CD8-positive, alpha-beta memory T cell (primary cell): ENCODE measurements at regions not wholly inside any gene's neighbourhood (a gene's known extent, or its start where the extent isn't known, plus 50 kb on each side); places are given as distances from the start of the nearest gene placed in this dataset.

Source experiments
- CTCF ChIA-PET: fragments of 350-600 bp; sonication (Branson Sonifier 250); formaldehyde crosslinking; loops from one replicate; lab custom pipeline; 2021; ENCODE audit warnings: antibody characterized with exemption; lab: Charles Lee
- POLR2A ChIA-PET: fragments of 350-600 bp; sonication (Branson Sonifier 250); formaldehyde crosslinking; loops from one replicate; lab custom pipeline; 2021; ENCODE audit warnings: antibody characterized with exemption; lab: Charles Lee
- DNase-seq, 5 donors: peaks; one replicate each; pipeline versions ENCODE4 v3.0.0 to v3.0.0-alpha.2; 2020 to 2022; ENCODE audit warnings: mixed read lengths in 1 of 5
- H3K27ac ChIP-seq: one replicate; pipeline ENCODE4 v1.7.0; 2013; ENCODE audit warnings: low read depth, mild to moderate bottlenecking, low read length, moderate library complexity
- H3K27me3 ChIP-seq: 2 replicates; pipeline ENCODE4 v1.7.0; 2013; ENCODE audit warnings: low read length, mild to moderate bottlenecking; ENCODE audit not compliant: insufficient read depth, poor library complexity, severe bottlenecking
- H3K36me3 ChIP-seq: 2 replicates; pipeline ENCODE4 v1.7.0; 2013; ENCODE audit warnings: mild to moderate bottlenecking, low read length, moderate library complexity; ENCODE audit not compliant: insufficient read depth
- H3K4me1 ChIP-seq: 2 replicates; pipeline ENCODE4 v1.7.0; 2013; ENCODE audit warnings: mild to moderate bottlenecking, low read length, moderate library complexity; ENCODE audit not compliant: insufficient read depth
- H3K4me3 ChIP-seq: 2 replicates; pipeline ENCODE4 v1.7.0; 2013; ENCODE audit warnings: mild to moderate bottlenecking, low read length
- H3K9me3 ChIP-seq: 2 replicates; pipeline ENCODE4 v1.7.0; 2013; ENCODE audit warnings: mild to moderate bottlenecking, low read length
- H3K27ac Mint-ChIP-seq, 8 donors: one replicate each; pipeline ENCODE4 v1.8.0; 2020 to 2021; ENCODE audit warnings: mixed read lengths in 8 of 8, mild to moderate bottlenecking in 6 of 8, inconsistent platforms in 3 of 8, moderate library complexity in 3 of 8
- H3K27me3 Mint-ChIP-seq, 2 donors: one replicate each; pipeline ENCODE4 v1.8.0; 2020 to 2021; ENCODE audit warnings: mixed read lengths in 2 of 2, mild to moderate bottlenecking in 1 of 2, moderate library complexity in 1 of 2
- H3K36me3 Mint-ChIP-seq, 3 donors: one replicate each; pipeline ENCODE4 v1.8.0; 2020 to 2021; ENCODE audit warnings: mixed read lengths in 3 of 3, inconsistent platforms in 1 of 3, mild to moderate bottlenecking in 1 of 3
- H3K4me1 Mint-ChIP-seq, 3 donors: one replicate each; pipeline ENCODE4 v1.8.0; 2020 to 2021; ENCODE audit warnings: mixed read lengths in 3 of 3, inconsistent platforms in 1 of 3, mild to moderate bottlenecking in 1 of 3
- H3K4me3 Mint-ChIP-seq, 7 donors: one replicate each; pipeline ENCODE4 v1.8.0; 2020 to 2021; ENCODE audit warnings: mixed read lengths in 7 of 7, mild to moderate bottlenecking in 6 of 7, moderate library complexity in 4 of 7, inconsistent platforms in 2 of 7
- H3K9me3 Mint-ChIP-seq, 5 donors: one replicate each; pipeline ENCODE4 v1.8.0; 2020 to 2022; ENCODE audit warnings: mixed read lengths in 5 of 5, mild to moderate bottlenecking in 3 of 5, moderate library complexity in 2 of 5, inconsistent platforms in 1 of 5

- no peaks in the 10 kb centered on the region for H3K36me3 ChIP-seq
- no peaks in the 10 kb centered on the region for H3K27me3 ChIP-seq
- no peak overlapping the region for H3K4me3 ChIP-seq
- POLR2A ChIA-PET: no interaction called here
- H3K27me3 Mint-ChIP-seq: peaks cover 2 to 3% of the 10 kb centered on the region in 2 donors
- H3K4me3 Mint-ChIP-seq: no peak overlapping the region
- no peak overlapping the region for H3K27ac ChIP-seq
- no peaks in the 10 kb centered on the region for H3K9me3 Mint-ChIP-seq
- no peaks in the 10 kb centered on the region for H3K4me1 ChIP-seq
- DNase-seq: no peak
- CTCF ChIA-PET: interaction anchor here (0.9 kb wide), 1 partner anchor 145 kb away, joined by 3 read pairs; no protein-coding TSS in a partner anchor
- H3K9me3 ChIP-seq: no peaks in the 10 kb centered on the region
- H3K4me1 Mint-ChIP-seq: no peaks in the 10 kb centered on the region
- no peak overlapping the region for H3K27ac Mint-ChIP-seq
- H3K36me3 Mint-ChIP-seq: no peaks in the 10 kb centered on the region
These were observed 93.8 kb downstream of the GPR63 start for GRCh38 chr6:96743496-96743895.

GRCh38 chr6:96742702-96743101 is 94.6 kb downstream of the GPR63 start:
- Histone ChIP-seq H3K36me3 (no peaks in the 10 kb centered on the region), H3K27ac (no peak overlapping the region), H3K27me3 (no peaks in the 10 kb centered on the region), H3K4me1 (no peaks in the 10 kb centered on the region), H3K4me3 (no peak overlapping the region), H3K9me3 (no peaks in the 10 kb centered on the region)
- Mint-ChIP-seq H3K4me3 (no peak overlapping the region), H3K36me3 (no peaks in the 10 kb centered on the region), H3K9me3 (no peaks in the 10 kb centered on the region), H3K27me3 (peaks cover 2 to 3% of the 10 kb centered on the region in 2 donors), H3K4me1 (no peaks in the 10 kb centered on the region), H3K27ac (no peak overlapping the region)
- ChIA-PET CTCF (interaction anchor here (0.9 kb wide), 1 partner anchor 144 kb away, joined by 3 read pairs; no protein-coding TSS in a partner anchor), POLR2A (no interaction called here)
- no peak for DNase-seq

GRCh38 chr6:96735332-96735731 is 101.9 kb downstream of the GPR63 start:
- ChIA-PET POLR2A (no interaction called here), CTCF (no interaction called here)
- peak overlapping the region in 1 of 8 donors; percentile 32 for H3K27ac Mint-ChIP-seq
- H3K36me3 Mint-ChIP-seq: no peaks in the 10 kb centered on the region
- no peaks in the 10 kb centered on the region for H3K9me3 Mint-ChIP-seq
- H3K4me1 ChIP-seq: no peaks in the 10 kb centered on the region
- no peak overlapping the region for H3K27ac ChIP-seq
- no peaks in the 10 kb centered on the region for H3K9me3 ChIP-seq
- peaks cover 0 to 2% of the 10 kb centered on the region in 2 donors for H3K27me3 Mint-ChIP-seq
- no peaks in the 10 kb centered on the region for H3K4me1 Mint-ChIP-seq
- H3K27me3 ChIP-seq: no peaks in the 10 kb centered on the region
- DNase-seq: no peak
- H3K4me3 ChIP-seq: no peak overlapping the region
- no peaks in the 10 kb centered on the region for H3K36me3 ChIP-seq
- no peak overlapping the region for H3K4me3 Mint-ChIP-seq

- POLR2A ChIA-PET: no interaction called here
- no peaks in the 10 kb centered on the region for H3K36me3 ChIP-seq
- H3K4me1 Mint-ChIP-seq: no peaks in the 10 kb centered on the region
These were observed 110.1 kb downstream of the GPR63 start for GRCh38 chr6:96727144-96727543.

GRCh38 chr6:96725296-96725695 is 112.0 kb downstream of the GPR63 start:
- Mint-ChIP-seq H3K27ac (no peak overlapping the region), H3K4me1 (no peaks in the 10 kb centered on the region), H3K27me3 (peaks cover 4 to 20% of the 10 kb centered on the region in 2 donors), H3K4me3 (no peak overlapping the region), H3K9me3 (no peaks in the 10 kb centered on the region), H3K36me3 (no peaks in the 10 kb centered on the region)
- H3K9me3 ChIP-seq: no peaks in the 10 kb centered on the region
- H3K4me1 ChIP-seq: no peaks in the 10 kb centered on the region
- H3K4me3 ChIP-seq: no peak overlapping the region
- DNase-seq: no peak
- H3K27ac ChIP-seq: no peak overlapping the region
- CTCF ChIA-PET: no interaction called here
- H3K27me3 ChIP-seq: no peaks in the 10 kb centered on the region
- POLR2A ChIA-PET: no interaction called here
- H3K36me3 ChIP-seq: no peaks in the 10 kb centered on the region

More at GRCh38 chr6:96727144-96727543, 110.1 kb downstream of the GPR63 start:
- Histone ChIP-seq H3K27ac (no peak overlapping the region), H3K4me1 (no peaks in the 10 kb centered on the region), H3K4me3 (no peak overlapping the region), H3K27me3 (no peaks in the 10 kb centered on the region), H3K9me3 (no peaks in the 10 kb centered on the region)
- Mint-ChIP-seq H3K36me3 (no peaks in the 10 kb centered on the region), H3K27me3 (peaks cover 4 to 11% of the 10 kb centered on the region in 2 donors), H3K4me3 (no peak overlapping the region), H3K9me3 (no peaks in the 10 kb centered on the region), H3K27ac (no peak overlapping the region)
- no peak for DNase-seq
- CTCF ChIA-PET: no interaction called here

- H3K36me3 ChIP-seq: no peaks in the 10 kb centered on the region
- Mint-ChIP-seq H3K27me3 (peaks cover 7 to 20% of the 10 kb centered on the region in 2 donors), H3K9me3 (no peaks in the 10 kb centered on the region), H3K36me3 (no peaks in the 10 kb centered on the region), H3K27ac (no peak overlapping the region), H3K4me1 (no peaks in the 10 kb centered on the region), H3K4me3 (no peak overlapping the region)
- H3K4me1 ChIP-seq: no peaks in the 10 kb centered on the region
- ChIA-PET POLR2A (no interaction called here), CTCF (no interaction called here)
- H3K4me3 ChIP-seq: no peak overlapping the region
- DNase-seq: no peak
- H3K9me3 ChIP-seq: no peaks in the 10 kb centered on the region
- H3K27ac ChIP-seq: no peak overlapping the region
- H3K27me3 ChIP-seq: no peaks in the 10 kb centered on the region
These were observed 112.6 kb downstream of the GPR63 start for GRCh38 chr6:96724641-96725040.

GRCh38 chr6:96723362-96723761 is 113.9 kb downstream of the GPR63 start:
- no peak overlapping the region for H3K27ac Mint-ChIP-seq
- ChIA-PET CTCF (no interaction called here), POLR2A (no interaction called here)
- no peaks in the 10 kb centered on the region for H3K9me3 Mint-ChIP-seq
- no peak for DNase-seq
- Histone ChIP-seq H3K9me3 (no peaks in the 10 kb centered on the region), H3K27me3 (no peaks in the 10 kb centered on the region), H3K4me3 (no peak overlapping the region), H3K36me3 (no peaks in the 10 kb centered on the region), H3K27ac (no peak overlapping the region), H3K4me1 (no peaks in the 10 kb centered on the region)
- H3K27me3 Mint-ChIP-seq: peaks cover 5 to 20% of the 10 kb centered on the region in 2 donors
- no peaks in the 10 kb centered on the region for H3K36me3 Mint-ChIP-seq
- H3K4me3 Mint-ChIP-seq: no peak overlapping the region
- H3K4me1 Mint-ChIP-seq: no peaks in the 10 kb centered on the region

GRCh38 chr6:96721227-96721626 is 116.0 kb downstream of the GPR63 start:
- Histone ChIP-seq H3K27ac (no peak overlapping the region), H3K9me3 (no peaks in the 10 kb centered on the region), H3K36me3 (no peaks in the 10 kb centered on the region), H3K4me1 (no peaks in the 10 kb centered on the region), H3K27me3 (no peaks in the 10 kb centered on the region), H3K4me3 (no peak overlapping the region)
- H3K9me3 Mint-ChIP-seq: no peaks in the 10 kb centered on the region
- POLR2A ChIA-PET: no interaction called here
- H3K27me3 Mint-ChIP-seq: peaks cover 5 to 23% of the 10 kb centered on the region in 2 donors
- no peak for DNase-seq
- H3K4me1 Mint-ChIP-seq: no peaks in the 10 kb centered on the region
- H3K36me3 Mint-ChIP-seq: no peaks in the 10 kb centered on the region
- no peak overlapping the region for H3K4me3 Mint-ChIP-seq
- H3K27ac Mint-ChIP-seq: no peak overlapping the region
- CTCF ChIA-PET: no interaction called here

- Mint-ChIP-seq H3K27me3 (peaks cover 5 to 7% of the 10 kb centered on the region in 2 donors), H3K4me3 (no peak overlapping the region), H3K36me3 (no peaks in the 10 kb centered on the region), H3K4me1 (no peaks in the 10 kb centered on the region), H3K27ac (no peak overlapping the region), H3K9me3 (no peaks in the 10 kb centered on the region)
- Histone ChIP-seq H3K4me3 (no peak overlapping the region), H3K9me3 (no peaks in the 10 kb centered on the region), H3K4me1 (no peaks in the 10 kb centered on the region), H3K27me3 (no peaks in the 10 kb centered on the region), H3K27ac (no peak overlapping the region), H3K36me3 (no peaks in the 10 kb centered on the region)
- ChIA-PET POLR2A (no interaction called here), CTCF (no interaction called here)
- DNase-seq: no peak
These were observed 121.1 kb downstream of the GPR63 start for GRCh38 chr6:96716221-96716620.
